ENCODE measurements at regions not wholly inside any gene's neighbourhood (a gene's known extent, or its start where the extent isn't known, plus 50 kb on each side); places are given as distances from the start of the nearest gene placed in this dataset.

GRCh38 chr20:60677819-60678218 is 574.2 kb upstream of the CDH4 start:
- H3K4me2 ChIP-seq (ENCODE audit: low read depth, low read length, poor library complexity, severe bottlenecking), result no peak overlapping the region

GRCh38 chr20:60680554-60680953 is 571.5 kb upstream of the CDH4 start:
- Histone ChIP-seq H3K79me2 (ENCODE audit: insufficient read depth, low read length) (no peaks in the 10 kb centered on the region), H3K27me3 (ENCODE audit: low read length) (no peaks in the 10 kb centered on the region), H3K9me3 (ENCODE audit: insufficient read depth, low read length) (no peaks in the 10 kb centered on the region), H3K4me3 (ENCODE audit: insufficient read depth, low read length, poor library complexity, severe bottlenecking) (no peak overlapping the region), H4K20me1 (ENCODE audit: low read depth, low read length) (no peaks in the 10 kb centered on the region), H3K4me2 (ENCODE audit: low read depth, low read length, poor library complexity, severe bottlenecking) (no peak overlapping the region), H3K9me2 (replicated peaks; ENCODE audit: insufficient read depth, low read length) (no peaks in the 10 kb centered on the region), H3K36me3 (ENCODE audit: low read length) (no peaks in the 10 kb centered on the region), H3K9ac (ENCODE audit: low read length) (no peak overlapping the region), H3F3A (ENCODE audit: insufficient read depth) (no peaks in the 10 kb centered on the region), H2AFZ (ENCODE audit: low read depth, low read length, severe bottlenecking) (no peak overlapping the region), H3K27ac (ENCODE audit: low read depth, low read length) (no peak overlapping the region)
- no peak for TF ChIP-seq EZH2phosphoT487 (conservative IDR thresholded peaks at IDR 0.05; ENCODE audit: low read length)
- TF ChIP-seq, protein P1, sequence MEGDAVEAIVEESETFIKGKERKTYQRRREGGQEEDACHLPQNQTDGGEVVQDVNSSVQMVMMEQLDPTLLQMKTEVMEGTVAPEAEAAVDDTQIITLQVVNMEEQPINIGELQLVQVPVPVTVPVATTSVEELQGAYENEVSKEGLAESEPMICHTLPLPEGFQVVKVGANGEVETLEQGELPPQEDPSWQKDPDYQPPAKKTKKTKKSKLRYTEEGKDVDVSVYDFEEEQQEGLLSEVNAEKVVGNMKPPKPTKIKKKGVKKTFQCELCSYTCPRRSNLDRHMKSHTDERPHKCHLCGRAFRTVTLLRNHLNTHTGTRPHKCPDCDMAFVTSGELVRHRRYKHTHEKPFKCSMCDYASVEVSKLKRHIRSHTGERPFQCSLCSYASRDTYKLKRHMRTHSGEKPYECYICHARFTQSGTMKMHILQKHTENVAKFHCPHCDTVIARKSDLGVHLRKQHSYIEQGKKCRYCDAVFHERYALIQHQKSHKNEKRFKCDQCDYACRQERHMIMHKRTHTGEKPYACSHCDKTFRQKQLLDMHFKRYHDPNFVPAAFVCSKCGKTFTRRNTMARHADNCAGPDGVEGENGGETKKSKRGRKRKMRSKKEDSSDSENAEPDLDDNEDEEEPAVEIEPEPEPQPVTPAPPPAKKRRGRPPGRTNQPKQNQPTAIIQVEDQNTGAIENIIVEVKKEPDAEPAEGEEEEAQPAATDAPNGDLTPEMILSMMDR (IDR thresholded peaks at IDR 0.05; ENCODE audit: insufficient read depth, low read length, poor library complexity, severe bottlenecking), result no peak

More at GRCh38 chr20:60677819-60678218, 574.2 kb upstream of the CDH4 start:
- no peak overlapping the region for H3K4me3 ChIP-seq (ENCODE audit: insufficient read depth, low read length, poor library complexity, severe bottlenecking)
- no peaks in the 10 kb centered on the region for H3F3A ChIP-seq (ENCODE audit: insufficient read depth)
- no peaks in the 10 kb centered on the region for H3K27me3 ChIP-seq (ENCODE audit: low read length)
- no peaks in the 10 kb centered on the region for H3K36me3 ChIP-seq (ENCODE audit: low read length)
- TF ChIP-seq, protein P1 (IDR thresholded peaks at IDR 0.05; ENCODE audit: insufficient read depth, low read length, poor library complexity, severe bottlenecking), result no peak
- TF ChIP-seq EZH2phosphoT487 (conservative IDR thresholded peaks at IDR 0.05; ENCODE audit: low read length), result no peak
- no peaks in the 10 kb centered on the region for H3K9me3 ChIP-seq (ENCODE audit: insufficient read depth, low read length)
- no peaks in the 10 kb centered on the region for H3K79me2 ChIP-seq (ENCODE audit: insufficient read depth, low read length)
- no peaks in the 10 kb centered on the region for H4K20me1 ChIP-seq (ENCODE audit: low read depth, low read length)
- no peak overlapping the region for H3K9ac ChIP-seq (ENCODE audit: low read length)
- no peak overlapping the region for H2AFZ ChIP-seq (ENCODE audit: low read depth, low read length, severe bottlenecking)
- H3K27ac ChIP-seq (ENCODE audit: low read depth, low read length), result no peak overlapping the region
- no peaks in the 10 kb centered on the region for H3K9me2 ChIP-seq (replicated peaks; ENCODE audit: insufficient read depth, low read length)

DNA sequence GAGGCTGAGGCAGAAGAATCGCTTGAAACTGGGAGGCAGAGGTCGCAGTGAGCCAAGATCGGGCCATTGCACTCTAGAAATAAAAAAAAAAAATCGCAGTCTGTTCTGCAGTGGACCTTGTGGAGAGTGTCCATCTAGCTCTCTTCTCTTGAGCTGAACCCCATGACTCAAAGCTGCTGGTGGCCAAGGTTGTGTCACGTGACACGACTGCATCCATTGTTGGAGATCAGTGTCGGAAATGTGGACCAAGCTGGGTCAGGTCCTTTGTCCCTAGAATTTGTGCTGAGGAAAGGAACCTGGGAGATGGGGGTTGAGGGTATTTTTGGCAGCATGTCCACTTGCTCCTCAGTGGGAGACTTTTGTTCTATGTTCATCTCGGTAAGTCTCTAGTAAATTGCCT is 564.8 kb upstream of the CDH4 start:
- Histone ChIP-seq H3K9me2 (replicated peaks; ENCODE audit: insufficient read depth, low read length) (no peaks in the 10 kb centered on the region), H2AFZ (ENCODE audit: low read depth, low read length, severe bottlenecking) (no peak overlapping the region), H3K9ac (ENCODE audit: low read length) (no peak overlapping the region), H3K4me2 (ENCODE audit: low read depth, low read length, poor library complexity, severe bottlenecking) (no peak overlapping the region), H3K4me3 (ENCODE audit: insufficient read depth, low read length, poor library complexity, severe bottlenecking) (no peak overlapping the region), H3K27me3 (ENCODE audit: low read length) (no peaks in the 10 kb centered on the region), H3F3A (ENCODE audit: insufficient read depth) (no peaks in the 10 kb centered on the region), H3K27ac (ENCODE audit: low read depth, low read length) (no peak overlapping the region), H3K36me3 (ENCODE audit: low read length) (no peaks in the 10 kb centered on the region), H3K79me2 (ENCODE audit: insufficient read depth, low read length) (no peaks in the 10 kb centered on the region), H3K9me3 (ENCODE audit: insufficient read depth, low read length) (no peaks in the 10 kb centered on the region), H4K20me1 (ENCODE audit: low read depth, low read length) (no peaks in the 10 kb centered on the region)
- no peak for TF ChIP-seq EZH2phosphoT487 (conservative IDR thresholded peaks at IDR 0.05; ENCODE audit: low read length)
- TF ChIP-seq, protein P1 (IDR thresholded peaks at IDR 0.05; ENCODE audit: insufficient read depth, low read length, poor library complexity, severe bottlenecking), result no peak
